IMR-90 (cell line): ENCODE measurements at regions not wholly inside any gene's neighbourhood (a gene's known extent, or its start where the extent isn't known, plus 50 kb on each side); places are given as distances from the start of the nearest gene placed in this dataset.

Experiments used
- ATAC-seq: fragments of 200-7000 bp; cut with Tn5 transposase; 2 replicates; pipeline ENCODE4 v1.9.1; 2020; ENCODE audit warnings: low read depth, mild to moderate bottlenecking, moderate library complexity
- BruUV-seq: library from RNA; stranded (reverse); fragments of 400-500 nt; replicated peaks from 2 replicates; lab custom pipeline; 2021; lab: Mats Ljungman, UMichigan
- CTCF ChIA-PET: fragments of 300-600 bp; formaldehyde crosslinking; extraction: SDS; loops from one replicate; lab custom pipeline; 2021; ENCODE audit warnings: antibody characterized with exemption; lab: Yijun Ruan, JAX
- POLR2A ChIA-PET: fragments of 300-600 bp; sonication (Branson Sonifier 250); formaldehyde crosslinking; loops from one replicate; lab custom pipeline; 2022; ENCODE audit warnings: antibody characterized with exemption; ENCODE audit not compliant: unreplicated experiment; lab: Charles Lee
- DNase-seq: peaks from one replicate; pipeline ENCODE4 v3.0.0; 2013
- H2AFZ ChIP-seq: replicated peaks from 2 replicates; pipeline ENCODE3; 2013; ENCODE audit warnings: low read length, mild to moderate bottlenecking; ENCODE audit not compliant: poor library complexity
- H2AK5ac ChIP-seq: 2 replicates; pipeline ENCODE4 v1.6.1; 2013; ENCODE audit warnings: low read depth, low read length, inconsistent platforms
- H2AK9ac ChIP-seq: replicated peaks from 2 replicates; pipeline ENCODE3; 2013; ENCODE audit warnings: mild to moderate bottlenecking, low read depth, low read length, moderate library complexity; ENCODE audit not compliant: poor library complexity
- H2BK120ac ChIP-seq: 2 replicates; pipeline ENCODE4 v1.6.1; 2013; ENCODE audit warnings: low read depth, low read length, inconsistent platforms
- H2BK15ac ChIP-seq: 3 replicates; pipeline ENCODE4 v1.6.1; 2013; ENCODE audit warnings: low read depth, low read length, inconsistent platforms
- H2BK20ac ChIP-seq: 2 replicates; pipeline ENCODE4 v1.6.1; 2013; ENCODE audit warnings: low read depth, mild to moderate bottlenecking, inconsistent platforms, low read length, moderate library complexity
- H2BK5ac ChIP-seq: 2 replicates; pipeline ENCODE4 v1.6.1; 2013; ENCODE audit warnings: mild to moderate bottlenecking, low read depth, low read length, inconsistent platforms; ENCODE audit not compliant: poor library complexity, severe bottlenecking
- H3K14ac ChIP-seq: replicated peaks from 2 replicates; pipeline ENCODE4 v1.6.1; 2013; ENCODE audit warnings: low read depth, low read length, inconsistent platforms
- H3K18ac ChIP-seq: 2 replicates; pipeline ENCODE4 v1.6.1; 2013; ENCODE audit warnings: low read depth, low read length, control low read depth
- H3K23ac ChIP-seq: 2 replicates; pipeline ENCODE4 v1.6.1; 2013; ENCODE audit warnings: low read depth, low read length, inconsistent platforms
- H3K27ac ChIP-seq: 2 replicates; pipeline ENCODE4 v1.5.1; 2013; ENCODE audit warnings: mild to moderate bottlenecking, control low read depth, low read length; ENCODE audit not compliant: insufficient read depth
- H3K27me3 ChIP-seq: 2 replicates; pipeline ENCODE4 v1.6.1; 2013; ENCODE audit warnings: low read length; ENCODE audit not compliant: control insufficient read depth, insufficient read depth
- H3K36me3 ChIP-seq: 2 replicates; pipeline ENCODE4 v1.6.1; 2013; ENCODE audit warnings: low read length, mixed read lengths; ENCODE audit not compliant: control insufficient read depth, insufficient read depth
- H3K4ac ChIP-seq: 2 replicates; pipeline ENCODE4 v1.6.1; 2013; ENCODE audit warnings: low read depth, low read length, inconsistent platforms
- H3K4me1 ChIP-seq: 2 replicates; pipeline ENCODE4 v1.6.1; 2013; ENCODE audit warnings: low read length, mixed read lengths; ENCODE audit not compliant: control insufficient read depth, insufficient read depth
- H3K4me2 ChIP-seq: 2 replicates; pipeline ENCODE4 v1.6.1; 2013; ENCODE audit warnings: low read depth, mild to moderate bottlenecking, control low read depth, low read length, moderate library complexity
- H3K4me3 ChIP-seq: 2 replicates; pipeline ENCODE4 v1.5.1; 2013; ENCODE audit warnings: low read depth, mild to moderate bottlenecking, control low read depth, low read length, moderate library complexity; ENCODE audit not compliant: insufficient read depth
- H3K56ac ChIP-seq: 2 replicates; pipeline ENCODE4 v1.6.1; 2013; ENCODE audit warnings: low read length, inconsistent platforms; ENCODE audit not compliant: insufficient read depth; ENCODE audit errors: extremely low read depth
- H3K79me1 ChIP-seq, 2 experiments: 2 replicates each; pipeline ENCODE4 v1.6.1; 2013; ENCODE audit warnings: low read length in 2 of 2, inconsistent platforms in 1 of 2, low read depth in 1 of 2
- H3K9ac ChIP-seq: 2 replicates; pipeline ENCODE4 v1.6.1; 2013; ENCODE audit warnings: low read depth, low read length, control low read depth
- H3K9me1 ChIP-seq: 2 replicates; pipeline ENCODE4 v1.6.1; 2013; ENCODE audit warnings: low read length, inconsistent platforms; ENCODE audit not compliant: insufficient read depth
- H3K9me3 ChIP-seq: 2 replicates; pipeline ENCODE4 v1.6.1; 2013; ENCODE audit warnings: low read length; ENCODE audit not compliant: control insufficient read depth, insufficient read depth
- H4K20me1 ChIP-seq: 2 replicates; pipeline ENCODE4 v1.6.1; 2013; ENCODE audit warnings: low read length, inconsistent platforms; ENCODE audit not compliant: insufficient read depth
- H4K5ac ChIP-seq: 2 replicates; pipeline ENCODE4 v1.6.1; 2013; ENCODE audit warnings: mild to moderate bottlenecking, low read depth, low read length, control low read depth
- H4K8ac ChIP-seq, 2 experiments: 2 replicates each; pipeline ENCODE4 v1.6.1; 2013; ENCODE audit warnings: low read depth in 2 of 2, low read length in 2 of 2, control low read depth in 1 of 2, inconsistent platforms in 1 of 2
- H4K91ac ChIP-seq: 2 replicates; pipeline ENCODE4 v1.6.1; 2013; ENCODE audit warnings: low read depth, low read length, inconsistent platforms; ENCODE audit not compliant: insufficient read depth
- BHLHE40 ChIP-seq: fragments of 150-350 bp; IDR thresholded peaks from 2 replicates; pipeline ENCODE4 v1.6.1; 2016; ENCODE audit warnings: mild to moderate bottlenecking, low read depth, low read length
- CEBPB ChIP-seq: IDR thresholded peaks from 2 replicates; pipeline ENCODE4 v1.6.1; 2012; ENCODE audit warnings: low read depth, low read length, improper control_type of control experiment
- CHD1 ChIP-seq: IDR thresholded peaks from 2 replicates; pipeline ENCODE4 v1.6.1; 2012; ENCODE audit warnings: low read depth, low read length, improper control_type of control experiment
- FOS ChIP-seq: fragments of 150-350 bp; IDR thresholded peaks from 2 replicates; pipeline ENCODE4 v1.6.1; 2016; ENCODE audit warnings: low read depth, low read length
- MAFK ChIP-seq: IDR thresholded peaks from 2 replicates; pipeline ENCODE4 v1.6.1; 2012; ENCODE audit warnings: low read depth, low read length, improper control_type of control experiment
- MAZ ChIP-seq: IDR thresholded peaks from 2 replicates; pipeline ENCODE4 v1.6.1; 2012; ENCODE audit warnings: low read depth, mild to moderate bottlenecking, low read length, improper control_type of control experiment, moderate library complexity, borderline replicate concordance
- MXI1 ChIP-seq: IDR thresholded peaks from 2 replicates; pipeline ENCODE4 v1.6.1; 2012; ENCODE audit warnings: low read depth, mild to moderate bottlenecking, low read length, moderate library complexity, borderline replicate concordance
- NFE2L2 ChIP-seq: fragments of 150-350 bp; IDR thresholded peaks from 2 replicates; pipeline ENCODE4 v1.6.1; 2016; ENCODE audit warnings: low read depth, mild to moderate bottlenecking, low read length
- POLR2A ChIP-seq: IDR thresholded peaks from 2 replicates; pipeline ENCODE4 v1.6.1; 2012; ENCODE audit warnings: mild to moderate bottlenecking, low read depth, low read length
- RAD21 ChIP-seq: IDR thresholded peaks from 2 replicates; pipeline ENCODE4 v1.6.1; 2012; ENCODE audit warnings: low read length, improper control_type of control experiment
- RCOR1 ChIP-seq: IDR thresholded peaks from 2 replicates; pipeline ENCODE4 v1.6.1; 2012; ENCODE audit warnings: mild to moderate bottlenecking, low read length, improper control_type of control experiment; ENCODE audit not compliant: insufficient replicate concordance
- RFX5 ChIP-seq: IDR thresholded peaks from 2 replicates; pipeline ENCODE4 v1.8.0; 2012; ENCODE audit warnings: low read depth, mild to moderate bottlenecking, low read length, moderate library complexity
- SMC3 ChIP-seq: fragments of 150-350 bp; IDR thresholded peaks from 2 replicates; pipeline ENCODE4 v1.6.1; 2016; ENCODE audit warnings: low read depth, mild to moderate bottlenecking, antibody characterized with exemption, low read length, moderate library complexity
- WGBS, 2 experiments: methylation state at CpG; one replicate each; pipeline versions ENCODE4 v1.1.5 to v1.1.7; 2013; ENCODE audit warnings: missing lambda C conversion rate in 2 of 2; ENCODE audit not compliant: insufficient read length in 1 of 2; ENCODE audit errors: extremely low coverage in 2 of 2; 5-methylcytosine and 5-hydroxymethylcytosine counted together
- dilution Hi-C: fragments of 300-500 bp; cut with HindIII; formaldehyde crosslinking; loops from one replicate; pipeline ENCODE4 v1.14.3; 2018; ENCODE audit warnings: low sequenced_read_pairs; ENCODE audit not compliant: unreplicated experiment
- in situ Hi-C: fragments of 300-500 bp; cut with MboI; formaldehyde crosslinking; loops from 3 replicates; pipeline ENCODE4 v1.14.3; 2019; ENCODE audit warnings: low sequenced_read_pairs, inconsistent platforms, mixed read lengths
- intact Hi-C: fragments of 100-400 bp; cut with micrococcal nuclease; formaldehyde crosslinking; loops from 2 replicates; pipeline ENCODE4 v1.10.0; 2022
- TF ChIP-seq, protein P1 (sequence below): fragments of 150-350 bp; IDR thresholded peaks from 2 replicates; pipeline ENCODE4 v1.6.1; 2017; ENCODE audit warnings: mild to moderate bottlenecking, antibody characterized with exemption, low read length, low read depth
- TF ChIP-seq, protein P2 (sequence below): fragments of 150-350 bp; IDR thresholded peaks from 2 replicates; pipeline ENCODE4 v1.6.1; 2016; ENCODE audit warnings: low read depth, mild to moderate bottlenecking, low read length, moderate library complexity, borderline replicate concordance
- TF ChIP-seq, protein P3 (sequence below): conservative IDR thresholded peaks from 2 replicates; pipeline ENCODE4 v1.5.1; 2012; ENCODE audit warnings: mild to moderate bottlenecking, low read depth, low read length, improper control_type of control experiment

DNA sequence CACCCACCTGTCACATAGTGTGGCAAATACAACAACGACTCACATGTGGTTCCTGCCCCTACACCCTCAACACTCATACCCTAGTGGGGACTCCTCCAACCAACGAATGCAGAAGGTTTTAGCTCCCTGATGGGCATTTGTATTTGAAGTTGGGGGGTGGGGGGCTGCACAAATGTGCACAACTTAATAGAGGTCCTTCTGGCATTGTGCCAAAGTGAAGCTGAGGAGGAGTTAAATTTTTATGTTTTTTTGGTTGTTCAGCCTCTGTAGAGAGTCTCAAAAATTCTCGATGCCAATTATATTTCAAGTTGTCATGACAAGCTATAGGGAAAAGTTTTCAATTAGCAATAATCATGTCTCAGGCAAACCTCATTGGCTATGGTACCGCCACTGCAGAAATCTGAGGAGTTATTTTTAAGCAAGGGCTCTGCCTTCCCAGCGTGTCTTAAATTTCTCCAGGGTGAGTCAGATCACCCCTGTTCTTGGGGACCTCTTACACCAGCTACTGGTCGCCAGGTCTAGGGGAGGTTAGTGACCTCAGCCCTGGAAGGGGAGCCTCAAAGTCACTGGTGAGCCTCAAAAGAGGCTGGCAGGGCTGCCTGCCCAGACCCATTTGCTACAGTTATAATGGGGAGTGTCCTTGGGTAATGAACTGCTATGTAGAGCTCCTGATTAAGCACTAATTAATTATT, 102.7 kb upstream of the TAF1B start:
- Histone ChIP-seq H4K8ac (no peak overlapping the region), H2AK5ac (no peak overlapping the region), H2AK9ac (no peak overlapping the region), H3K14ac (no peak overlapping the region), H3K4me1 (peaks cover 3% of the 10 kb centered on the region; the same call in 1 of the 2 replicates), H2BK20ac (no peak overlapping the region), H3K23ac (no peak overlapping the region), H2BK5ac (no peak overlapping the region), H2BK120ac (no peak overlapping the region), H3K9me1 (0 out of 2 replicates have a peak, but pooled peaks cover 5% of the 10 kb centered on the region), H4K91ac (no peak overlapping the region), H3K4ac (no peak overlapping the region), H3K79me1 (no peaks in the 10 kb centered on the region), H3K4me2 (no peak overlapping the region), H4K20me1 (no peaks in the 10 kb centered on the region), H3K56ac (no peak overlapping the region), H3K9ac (no peak overlapping the region), H2AFZ (no peak overlapping the region), H3K36me3 (no peaks in the 10 kb centered on the region), H2BK15ac (no peak overlapping the region), H3K27ac (no peak overlapping the region), H4K5ac (no peak overlapping the region), H3K18ac (no peak overlapping the region), H3K9me3 (no peaks in the 10 kb centered on the region), H3K27me3 (peaks cover 16% of the 10 kb centered on the region), H3K4me3 (no peak overlapping the region)
- CTCF ChIA-PET = interaction anchor here (0.7 kb wide), 1 partner anchor 75 kb away, joined by 3 read pairs; no protein-coding TSS in a partner anchor
- dilution Hi-C loops = no loop called here
- no TSS peak for BruUV-seq
- intact Hi-C loops = no loop called here
- WGBS, 2 experiments = 60% methylated on average over 2 of the region's 6 CpGs; no CpG with 5 or more reads in 1 of the 2 experiments
- ATAC-seq = no peak
- in situ Hi-C loops = no loop called here
- POLR2A ChIA-PET = no interaction called here
- no peak for DNase-seq
- TF ChIP-seq MAZ (no peak), BHLHE40 (no peak), POLR2A (no peak), SMC3 (no peak), CHD1 (no peak), RCOR1 (no peak), CEBPB (no peak), RAD21 (no peak), MXI1 (no peak), RFX5 (no peak), FOS (no peak), NFE2L2 (no peak), MAFK (no peak)
- TF ChIP-seq, protein P1, sequence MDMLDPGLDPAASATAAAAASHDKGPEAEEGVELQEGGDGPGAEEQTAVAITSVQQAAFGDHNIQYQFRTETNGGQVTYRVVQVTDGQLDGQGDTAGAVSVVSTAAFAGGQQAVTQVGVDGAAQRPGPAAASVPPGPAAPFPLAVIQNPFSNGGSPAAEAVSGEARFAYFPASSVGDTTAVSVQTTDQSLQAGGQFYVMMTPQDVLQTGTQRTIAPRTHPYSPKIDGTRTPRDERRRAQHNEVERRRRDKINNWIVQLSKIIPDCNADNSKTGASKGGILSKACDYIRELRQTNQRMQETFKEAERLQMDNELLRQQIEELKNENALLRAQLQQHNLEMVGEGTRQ = no peak
- TF ChIP-seq, protein P2, sequence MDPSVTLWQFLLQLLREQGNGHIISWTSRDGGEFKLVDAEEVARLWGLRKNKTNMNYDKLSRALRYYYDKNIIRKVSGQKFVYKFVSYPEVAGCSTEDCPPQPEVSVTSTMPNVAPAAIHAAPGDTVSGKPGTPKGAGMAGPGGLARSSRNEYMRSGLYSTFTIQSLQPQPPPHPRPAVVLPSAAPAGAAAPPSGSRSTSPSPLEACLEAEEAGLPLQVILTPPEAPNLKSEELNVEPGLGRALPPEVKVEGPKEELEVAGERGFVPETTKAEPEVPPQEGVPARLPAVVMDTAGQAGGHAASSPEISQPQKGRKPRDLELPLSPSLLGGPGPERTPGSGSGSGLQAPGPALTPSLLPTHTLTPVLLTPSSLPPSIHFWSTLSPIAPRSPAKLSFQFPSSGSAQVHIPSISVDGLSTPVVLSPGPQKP = no peak
- TF ChIP-seq, protein P3, sequence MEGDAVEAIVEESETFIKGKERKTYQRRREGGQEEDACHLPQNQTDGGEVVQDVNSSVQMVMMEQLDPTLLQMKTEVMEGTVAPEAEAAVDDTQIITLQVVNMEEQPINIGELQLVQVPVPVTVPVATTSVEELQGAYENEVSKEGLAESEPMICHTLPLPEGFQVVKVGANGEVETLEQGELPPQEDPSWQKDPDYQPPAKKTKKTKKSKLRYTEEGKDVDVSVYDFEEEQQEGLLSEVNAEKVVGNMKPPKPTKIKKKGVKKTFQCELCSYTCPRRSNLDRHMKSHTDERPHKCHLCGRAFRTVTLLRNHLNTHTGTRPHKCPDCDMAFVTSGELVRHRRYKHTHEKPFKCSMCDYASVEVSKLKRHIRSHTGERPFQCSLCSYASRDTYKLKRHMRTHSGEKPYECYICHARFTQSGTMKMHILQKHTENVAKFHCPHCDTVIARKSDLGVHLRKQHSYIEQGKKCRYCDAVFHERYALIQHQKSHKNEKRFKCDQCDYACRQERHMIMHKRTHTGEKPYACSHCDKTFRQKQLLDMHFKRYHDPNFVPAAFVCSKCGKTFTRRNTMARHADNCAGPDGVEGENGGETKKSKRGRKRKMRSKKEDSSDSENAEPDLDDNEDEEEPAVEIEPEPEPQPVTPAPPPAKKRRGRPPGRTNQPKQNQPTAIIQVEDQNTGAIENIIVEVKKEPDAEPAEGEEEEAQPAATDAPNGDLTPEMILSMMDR = no peak
